Brain microvascular endothelial cell (primary cell): ENCODE measurements at regions not wholly inside any gene's neighbourhood (a gene's known extent, or its start where the extent isn't known, plus 50 kb on each side); places are given as distances from the start of the nearest gene placed in this dataset.
A peak's percentile ranks its signal among the peaks of the same experiment; 100 is the strongest.

Source experiments
- DNase-seq: peaks from one replicate; pipeline ENCODE4 v3.0.0-alpha.2; 2020
- H3K27ac ChIP-seq: fragments of 250-450 bp; sonication (Bioruptor Pico); 2 replicates; pipeline ENCODE4 v1.5.1; 2020; ENCODE audit warnings: mild to moderate bottlenecking, moderate library complexity
- H3K27me3 ChIP-seq: fragments of 250-450 bp; sonication (Bioruptor Pico); replicated peaks from 2 replicates; pipeline ENCODE4 v1.5.1; 2020; ENCODE audit warnings: mild to moderate bottlenecking
- H3K36me3 ChIP-seq: fragments of 250-450 bp; sonication (Bioruptor Pico); replicated peaks from 2 replicates; pipeline ENCODE4 v1.5.1; 2020; ENCODE audit warnings: mild to moderate bottlenecking
- H3K4me3 ChIP-seq: 2 replicates; pipeline ENCODE4 v1.5.1; 2011; ENCODE audit warnings: low read depth, mild to moderate bottlenecking, control low read depth, low read length, moderate library complexity
- CTCF ChIP-seq: IDR thresholded peaks from 2 replicates; pipeline ENCODE4 v1.5.1; 2011; ENCODE audit warnings: low read depth, mild to moderate bottlenecking, moderate library complexity, low read length, control low read depth, inconsistent platforms; ENCODE audit errors: missing control alignments
- in situ Hi-C: cut with HindIII; loops from 2 replicates; pipeline ENCODE4 v1.10.0; 2017; ENCODE audit warnings: low sequenced_read_pairs, low pct_ligation_motif_present

GRCh38 chr2:207216457-207216856 is 50.7 kb upstream of the KLF7 start:
- Histone ChIP-seq H3K27ac (no peak overlapping the region), H3K36me3 (no peaks in the 10 kb centered on the region), H3K4me3 (no peak overlapping the region), H3K27me3 (no peaks in the 10 kb centered on the region)
- no peak for DNase-seq
- no peak for TF ChIP-seq CTCF
- in situ Hi-C loops: no loop called here

- DNase-seq: no peak
- TF ChIP-seq CTCF: no peak
- H3K27me3 ChIP-seq: no peaks in the 10 kb centered on the region
- in situ Hi-C loops: no loop called here
- no peak overlapping the region for H3K4me3 ChIP-seq
- no peaks in the 10 kb centered on the region for H3K36me3 ChIP-seq
- H3K27ac ChIP-seq: no peak overlapping the region
Observed at GRCh38 chr2:207217442-207217841, 51.7 kb upstream of the KLF7 start.

- in situ Hi-C loops: no loop called here
- DNase-seq: no peak
- Histone ChIP-seq H3K4me3 (no peak overlapping the region), H3K27ac (no peak overlapping the region), H3K27me3 (no peaks in the 10 kb centered on the region), H3K36me3 (no peaks in the 10 kb centered on the region)
- no peak for TF ChIP-seq CTCF
Observed at GRCh38 chr2:207219081-207219630, 53.4 kb upstream of the KLF7 start.

- in situ Hi-C loops: no loop called here
- peak overlapping the region; percentile 42 for H3K27ac ChIP-seq
- peak; percentile 91 for DNase-seq
Observed at GRCh38 chr2:207219676-207220501, 54.1 kb upstream of the KLF7 start.

GRCh38 chr2:207221731-207222130 is 56.0 kb upstream of the KLF7 start:
- no peak for TF ChIP-seq CTCF
- H3K4me3 ChIP-seq: no peak overlapping the region
- DNase-seq: no peak
- no peaks in the 10 kb centered on the region for H3K36me3 ChIP-seq
- H3K27me3 ChIP-seq: no peaks in the 10 kb centered on the region
- H3K27ac ChIP-seq: no peak overlapping the region
- in situ Hi-C loops: no loop called here

More at GRCh38 chr2:207219676-207220501, 54.1 kb upstream of the KLF7 start:
- Histone ChIP-seq H3K27me3 (no peaks in the 10 kb centered on the region), H3K4me3 (no peak overlapping the region), H3K36me3 (no peaks in the 10 kb centered on the region)
- TF ChIP-seq CTCF: no peak

- peak; percentile 72 for DNase-seq
- Histone ChIP-seq H3K4me3 (no peak overlapping the region), H3K36me3 (no peaks in the 10 kb centered on the region), H3K27me3 (no peaks in the 10 kb centered on the region), H3K27ac (no peak overlapping the region)
- TF ChIP-seq CTCF: peak; percentile 44
- in situ Hi-C loops: no loop called here
Observed at GRCh38 chr2:207223051-207223450, 57.3 kb upstream of the KLF7 start.
